EH (cell line): ENCODE measurements at regions not wholly inside any gene's neighbourhood (a gene's known extent, or its start where the extent isn't known, plus 50 kb on each side); places are given as distances from the start of the nearest gene placed in this dataset.
A peak's percentile ranks its signal among the peaks of the same experiment; 100 is the strongest.

ENCODE experiments used
- DNase-seq: peaks from one replicate; pipeline ENCODE4 v3.0.0-alpha.2; 2015; ENCODE audit warnings: low read depth

DNA sequence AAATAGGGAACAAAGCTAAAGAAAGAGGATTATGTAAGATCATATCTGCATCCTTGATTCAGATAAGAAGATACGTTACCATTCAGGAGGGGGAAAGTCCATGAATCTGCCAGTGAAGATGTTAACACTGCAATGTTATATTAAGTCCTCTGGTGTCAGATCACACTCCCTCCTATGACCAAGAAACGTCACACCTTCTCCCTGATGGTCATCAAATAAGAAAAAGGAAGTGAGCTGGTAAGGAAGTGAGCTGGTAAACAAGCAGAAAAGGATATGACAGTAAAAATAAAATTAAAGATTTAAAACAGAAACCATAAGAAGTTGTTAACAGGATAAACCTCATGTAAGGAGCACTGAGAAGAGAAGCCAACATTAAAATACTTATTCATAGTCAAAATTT is 340.2 kb downstream of the SEC23A start:
- DNase-seq: no peak

DNA sequence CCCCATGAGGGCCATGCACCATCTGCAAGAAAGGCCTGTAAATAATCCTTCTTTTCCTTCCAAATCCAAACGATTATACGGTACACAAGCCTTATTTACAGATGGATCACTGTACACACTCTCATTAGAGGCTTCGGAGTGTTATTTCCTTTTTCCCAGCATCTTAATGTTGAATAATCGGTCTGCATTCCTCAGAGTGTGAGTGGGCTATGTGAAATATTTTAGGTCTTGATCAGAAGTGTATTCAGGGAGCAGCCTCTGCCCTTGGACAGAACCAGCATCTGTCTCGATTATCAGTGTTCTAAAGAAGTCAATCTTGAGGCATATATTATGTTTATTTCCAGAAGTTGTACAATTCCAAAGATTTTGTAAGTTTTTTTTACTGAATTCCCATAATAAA is 340.6 kb downstream of the SEC23A start:
- DNase-seq: peak; percentile 25

DNA sequence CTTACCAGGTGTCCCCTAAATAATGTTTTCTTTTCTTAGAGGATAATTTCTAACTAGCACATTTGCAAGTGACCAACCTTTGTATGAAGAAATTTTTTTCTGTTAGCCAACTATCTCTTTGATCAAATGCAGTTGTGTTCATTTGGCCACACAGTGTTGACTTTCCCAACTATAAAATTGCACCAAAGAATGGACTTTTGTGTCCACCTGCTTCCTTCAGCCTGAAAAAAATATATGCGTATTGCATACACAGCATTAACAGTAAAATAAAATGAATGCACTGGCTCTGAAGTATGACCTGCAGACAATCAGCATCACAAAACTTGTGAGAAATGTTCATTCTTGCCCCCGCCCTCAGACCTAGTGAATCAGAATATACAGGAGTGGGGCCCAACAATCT is 342.0 kb downstream of the SEC23A start:
- no peak for DNase-seq

DNA sequence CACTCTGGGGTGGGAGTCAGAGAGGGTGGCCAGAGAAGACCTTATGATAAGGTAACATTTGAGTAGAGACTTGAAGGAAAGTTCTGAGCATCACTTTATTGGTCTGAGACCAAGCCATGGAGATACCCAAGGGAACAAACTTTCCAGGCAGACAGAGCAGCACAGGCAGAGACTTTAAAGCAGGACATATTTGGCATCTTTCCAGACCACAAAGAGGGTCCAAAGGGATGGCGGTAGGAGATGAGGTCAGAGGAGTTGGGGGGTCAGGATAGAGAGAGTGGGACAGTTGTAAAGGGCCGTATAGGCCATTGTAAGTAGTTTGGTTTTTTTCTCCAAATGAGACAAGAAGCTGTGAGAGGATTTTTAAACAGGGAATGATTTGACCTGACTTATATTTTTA is 344.4 kb downstream of the SEC23A start:
- no peak for DNase-seq

DNA sequence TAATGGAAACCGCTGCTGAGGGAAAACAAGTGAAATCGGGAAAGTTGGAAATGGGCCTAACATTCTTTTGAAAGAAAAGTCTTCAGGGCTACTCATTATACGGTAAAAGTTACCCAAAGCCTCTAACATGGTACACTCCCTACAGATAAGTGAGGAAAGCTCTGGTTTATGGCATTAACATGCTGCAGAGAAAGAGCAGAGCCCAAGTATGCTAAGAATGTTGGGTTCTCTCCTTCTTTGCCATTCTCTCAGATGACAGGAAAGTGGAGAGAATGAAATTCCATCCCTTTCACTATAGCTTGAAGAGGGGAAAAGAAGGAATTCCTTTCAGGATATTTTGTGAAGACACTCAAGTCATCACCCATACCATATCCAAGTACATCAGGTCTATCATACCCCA is 348.0 kb downstream of the SEC23A start:
- peak; percentile 28 for DNase-seq

DNA sequence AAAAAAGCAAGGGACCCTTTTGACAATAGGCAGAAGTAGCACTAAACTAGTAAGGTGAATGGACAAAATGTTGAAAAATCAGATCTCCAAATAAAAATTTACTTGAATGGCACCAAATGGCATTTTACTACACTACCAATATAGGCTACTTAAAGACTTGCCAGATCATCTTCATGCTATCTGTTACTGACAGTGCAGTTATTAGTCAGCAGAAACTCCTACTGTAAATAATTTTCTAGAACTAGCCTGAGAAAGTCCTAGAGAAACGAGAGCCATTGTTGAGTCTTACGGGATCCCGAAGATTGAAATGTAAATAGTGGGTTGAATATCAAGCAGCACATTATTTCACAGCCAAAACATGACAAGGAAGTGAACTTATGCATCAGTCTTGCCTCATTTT is 350.3 kb downstream of the SEC23A start:
- no peak for DNase-seq

DNA sequence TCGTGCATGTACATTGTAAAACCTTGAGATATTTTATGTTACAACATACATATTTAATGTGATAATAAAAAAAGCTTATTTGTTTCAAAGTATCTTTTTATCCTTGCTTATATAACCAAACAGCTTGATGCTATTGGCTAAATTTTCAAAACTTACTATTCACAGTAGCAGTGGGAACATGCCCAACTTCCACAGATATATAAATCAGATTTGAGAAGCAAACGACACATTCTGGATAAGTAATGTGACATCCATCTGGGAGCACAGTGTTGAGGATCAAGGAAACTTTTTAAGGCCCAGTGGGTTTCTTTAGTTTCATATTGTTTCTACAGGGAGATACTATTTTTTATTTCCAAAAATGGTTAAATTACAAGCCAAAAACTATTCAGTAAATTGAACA is 350.7 kb downstream of the SEC23A start:
- no peak for DNase-seq

DNA sequence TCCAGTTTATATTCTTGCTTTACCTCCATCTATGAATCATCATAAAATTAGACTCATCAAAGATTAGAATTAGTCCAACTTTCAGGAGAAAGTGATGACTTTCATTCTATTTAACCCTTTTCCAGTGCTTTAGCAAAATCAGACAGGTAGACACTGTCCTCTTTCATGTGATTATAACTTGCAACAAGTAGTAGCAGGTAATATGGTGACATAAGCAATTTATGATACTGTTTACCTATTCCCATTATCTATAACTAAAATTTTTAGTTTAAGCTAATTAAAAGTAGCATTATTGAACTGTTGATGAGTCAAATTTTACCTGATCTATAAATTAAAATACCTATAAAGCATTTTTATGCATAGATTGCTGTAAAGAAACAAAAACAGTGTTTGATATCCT is 351.6 kb downstream of the SEC23A start:
- DNase-seq: no peak

DNA sequence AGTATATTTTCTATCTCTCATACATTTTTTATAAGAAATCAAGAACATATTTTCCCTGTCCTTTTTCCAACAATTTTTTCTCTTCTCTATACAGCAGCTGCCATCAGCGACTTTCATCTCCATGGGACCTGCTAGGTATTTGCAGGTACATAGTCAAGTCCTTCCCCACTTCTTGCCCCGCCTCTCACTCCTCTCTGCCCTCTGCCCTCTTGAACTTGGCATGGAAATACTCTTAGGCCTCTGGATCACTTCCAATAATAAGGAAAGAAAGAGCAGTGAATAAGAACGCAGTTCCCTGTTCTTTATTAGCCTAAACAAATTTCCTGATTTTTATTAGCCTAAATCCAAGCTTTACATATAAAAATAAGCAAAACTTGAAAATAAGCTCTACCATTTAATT is 353.1 kb downstream of the SEC23A start:
- no peak for DNase-seq

DNA sequence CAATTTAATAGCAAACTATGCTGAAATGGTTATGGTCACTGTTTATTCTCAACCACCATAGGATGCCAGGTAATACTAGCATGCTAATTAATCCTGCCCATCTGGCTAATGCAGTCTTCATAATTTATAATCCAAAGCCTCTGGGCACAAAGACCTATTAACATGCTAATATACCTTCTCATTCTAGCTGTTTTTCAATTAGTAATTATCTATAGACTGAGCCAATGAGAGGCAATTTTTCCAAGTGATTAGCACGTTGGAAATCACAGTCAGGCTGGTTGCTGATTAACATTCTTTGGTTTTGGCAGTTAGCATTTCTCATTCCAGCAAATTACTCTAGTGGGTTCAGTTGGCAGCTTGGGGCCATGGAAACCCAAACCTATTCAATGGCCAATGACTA is 357.2 kb downstream of the SEC23A start:
- no peak for DNase-seq

DNA sequence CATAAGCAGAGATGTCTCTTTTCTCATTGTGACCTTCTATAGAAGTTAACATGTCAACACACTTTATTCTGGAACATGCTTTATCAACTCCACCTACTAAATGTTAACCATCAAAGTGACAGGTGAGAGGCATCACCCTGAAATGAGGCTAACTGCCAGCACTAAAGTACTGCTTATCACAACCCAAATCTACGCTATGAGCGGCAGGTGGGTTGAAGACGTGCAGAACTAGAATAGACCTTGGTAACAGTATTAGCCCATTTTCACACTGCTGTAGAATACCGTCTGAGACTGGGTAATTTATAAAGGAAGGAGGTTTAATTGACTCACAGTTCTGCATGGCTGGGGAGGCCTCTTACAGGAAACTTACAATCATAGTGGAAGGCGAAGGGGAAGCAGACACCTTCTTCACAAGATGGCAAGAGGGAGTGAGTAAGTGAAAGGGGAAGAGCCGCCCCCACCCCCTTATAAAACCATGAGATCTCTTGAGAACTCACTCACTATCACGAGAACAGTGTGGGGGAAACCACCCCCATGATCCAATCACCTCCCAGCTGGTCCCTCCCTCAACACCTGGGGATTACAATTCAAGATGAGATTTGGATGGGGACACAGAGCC is 359.0 kb downstream of the SEC23A start:
- DNase-seq: no peak

DNA sequence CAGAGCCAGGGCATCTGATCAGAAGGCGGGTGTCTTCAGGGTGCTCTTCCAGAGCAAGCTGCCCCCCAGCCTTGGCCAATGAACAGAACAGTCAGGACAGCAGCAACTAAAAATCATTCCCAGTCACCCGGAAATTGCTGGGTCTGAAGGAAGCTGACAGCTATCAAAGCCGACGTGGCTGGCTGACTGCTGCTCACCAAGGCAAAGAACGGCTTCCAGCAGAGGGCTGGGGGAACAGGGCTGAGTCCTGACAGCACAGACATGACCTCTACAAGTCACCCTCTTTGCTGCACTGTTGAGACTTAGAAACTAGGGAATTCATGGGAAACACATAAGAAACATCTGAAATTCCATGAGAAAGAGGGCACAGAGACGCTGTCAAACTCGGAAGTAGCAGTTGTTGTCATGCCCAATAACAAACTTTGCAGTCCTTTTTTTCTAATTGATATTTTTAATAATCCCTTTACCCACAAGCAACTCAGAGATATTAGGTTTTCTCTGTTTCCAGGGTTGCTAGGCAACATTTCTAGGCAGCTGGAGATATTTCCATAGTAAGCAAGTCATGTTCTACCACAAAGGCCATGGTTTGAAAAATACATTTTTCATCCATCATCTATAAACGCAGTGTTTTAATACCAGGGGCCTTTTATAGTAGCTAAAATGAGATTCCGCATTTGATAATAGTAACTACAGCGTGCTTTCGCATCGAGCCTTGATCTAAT is 365.2 kb downstream of the SEC23A start:
- no peak for DNase-seq

DNA sequence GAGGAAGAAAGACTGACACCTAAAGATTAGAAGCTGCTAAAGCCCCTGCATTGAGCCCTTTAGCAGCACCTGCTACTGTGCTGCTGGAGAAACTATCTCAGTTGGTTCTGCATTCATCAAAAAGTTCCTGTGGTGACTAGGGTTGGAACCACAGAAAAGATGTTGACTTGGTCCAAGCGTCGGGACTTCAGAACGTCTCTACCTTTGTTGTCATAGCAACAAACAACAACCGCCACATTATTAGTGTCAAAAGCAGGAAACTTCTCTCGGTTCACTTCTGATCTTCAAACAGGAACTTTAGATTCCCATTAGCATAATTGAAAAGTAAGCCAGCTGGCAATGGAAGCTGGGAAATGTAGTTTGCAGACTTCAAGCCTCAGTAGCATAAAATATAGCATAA is 368.0 kb downstream of the SEC23A start:
- DNase-seq: no peak

DNA sequence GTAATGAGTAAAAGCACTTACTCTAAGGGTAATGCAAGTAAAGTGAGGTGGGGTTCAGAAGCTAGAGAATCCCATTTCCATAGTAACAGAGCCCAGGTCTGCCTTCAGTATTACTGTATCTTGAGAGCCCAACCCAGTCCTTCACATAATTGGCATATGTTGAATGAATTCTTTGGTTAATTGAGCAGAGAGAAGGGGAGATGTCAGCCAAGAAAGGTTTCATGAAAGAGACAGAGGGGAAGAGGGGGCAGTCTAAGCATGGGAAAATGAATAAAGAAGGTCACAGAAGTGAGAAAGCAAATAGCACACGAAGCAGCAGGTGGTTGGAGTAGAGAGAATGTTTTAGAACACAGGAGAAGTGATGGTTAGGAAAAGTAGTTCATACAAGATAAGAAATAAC is 371.1 kb downstream of the SEC23A start:
- DNase-seq: no peak

DNA sequence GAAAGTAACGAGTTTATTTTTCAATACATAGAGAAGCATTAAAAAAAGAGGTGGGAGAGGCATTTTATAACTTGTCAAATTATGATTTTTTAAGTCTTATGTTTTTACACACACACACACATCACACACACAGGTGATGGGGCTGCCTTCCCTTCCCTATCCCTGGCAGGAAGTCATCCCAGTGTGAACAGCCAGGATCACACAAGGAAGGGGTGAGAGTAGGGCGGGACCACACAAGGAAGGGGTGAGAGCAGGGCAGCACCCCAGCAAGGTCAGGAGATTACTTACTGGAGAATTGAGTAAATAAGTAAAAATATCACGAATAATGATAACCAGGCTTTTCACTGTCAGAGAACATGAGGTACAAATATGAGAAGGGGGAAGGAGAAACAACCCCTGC is 372.6 kb downstream of the SEC23A start:
- DNase-seq: no peak

DNA sequence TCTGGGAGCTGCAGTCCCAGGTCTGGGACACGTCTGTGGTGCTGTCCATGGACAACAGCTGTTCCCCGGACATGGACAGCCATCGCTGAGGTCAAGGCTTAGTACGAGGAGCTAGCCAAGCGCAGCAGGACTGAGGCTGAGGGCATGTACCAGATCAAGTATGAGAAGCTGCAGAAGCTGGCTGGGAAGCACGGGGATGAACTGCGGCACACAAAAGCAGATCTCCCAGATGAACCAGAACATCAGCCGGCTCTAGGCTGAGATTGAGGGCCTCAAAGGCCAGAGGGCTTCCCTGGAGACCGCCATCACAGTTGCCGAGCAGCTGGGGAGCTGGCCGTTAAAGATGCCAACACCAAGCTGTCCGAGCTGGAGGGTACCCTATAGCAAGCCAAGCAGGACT is 375.3 kb downstream of the SEC23A start:
- no peak for DNase-seq

DNA sequence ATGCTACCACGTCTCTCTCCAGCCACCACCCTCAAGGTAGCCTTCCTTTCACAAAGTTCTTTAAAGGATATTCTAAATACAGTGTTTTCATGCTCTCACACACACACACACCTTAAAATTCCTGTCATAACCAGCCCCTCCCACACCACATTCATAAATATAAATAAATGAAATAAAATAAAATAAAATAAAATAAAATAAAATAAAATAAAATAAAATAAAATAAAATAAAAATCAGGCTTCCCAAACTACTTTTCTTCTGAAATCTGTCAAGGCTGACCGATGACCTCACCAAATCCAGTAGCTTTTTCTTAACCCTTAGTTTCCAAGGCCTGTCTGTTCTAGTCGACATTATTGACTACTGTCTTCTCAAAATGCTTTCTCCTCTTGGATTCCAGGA is 378.4 kb downstream of the SEC23A start:
- DNase-seq: no peak

DNA sequence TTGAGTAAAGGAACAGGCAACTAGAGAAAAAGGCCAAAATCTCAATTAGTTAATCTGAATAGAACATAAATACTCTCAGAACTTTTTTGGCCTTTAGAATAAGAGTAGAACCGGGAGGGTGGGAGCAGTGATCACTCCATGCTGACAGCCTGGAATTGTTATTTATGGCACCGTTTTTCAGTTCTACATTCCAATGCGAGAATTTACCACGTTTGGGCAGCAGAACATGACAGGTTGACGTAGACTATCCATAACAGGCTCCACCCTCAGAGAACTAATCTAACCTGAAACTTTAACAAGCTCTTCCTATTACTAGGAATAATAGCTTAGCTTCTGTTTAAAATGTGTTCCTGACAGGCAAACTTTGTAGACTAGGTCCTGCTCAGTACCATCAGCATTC is 379.1 kb downstream of the SEC23A start:
- DNase-seq: peak; percentile 2

DNA sequence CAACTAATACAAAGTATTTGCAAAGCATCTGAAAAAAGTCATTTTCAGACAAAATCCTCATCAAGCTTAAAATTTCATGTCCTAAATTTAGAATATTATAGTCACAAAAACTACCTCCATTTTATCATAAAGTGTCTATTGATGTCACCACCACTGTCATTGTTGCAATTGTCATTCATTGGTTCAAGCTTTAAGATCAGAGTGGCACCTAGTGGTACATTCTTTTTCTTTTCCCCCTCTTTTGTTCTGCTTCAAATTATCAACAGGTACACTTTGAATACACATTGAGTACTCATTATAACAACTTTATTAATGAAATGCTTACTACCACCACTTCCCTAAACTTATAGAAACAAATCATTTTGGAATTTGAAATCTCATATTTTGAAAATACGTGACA is 379.8 kb downstream of the SEC23A start:
- no peak for DNase-seq

DNA sequence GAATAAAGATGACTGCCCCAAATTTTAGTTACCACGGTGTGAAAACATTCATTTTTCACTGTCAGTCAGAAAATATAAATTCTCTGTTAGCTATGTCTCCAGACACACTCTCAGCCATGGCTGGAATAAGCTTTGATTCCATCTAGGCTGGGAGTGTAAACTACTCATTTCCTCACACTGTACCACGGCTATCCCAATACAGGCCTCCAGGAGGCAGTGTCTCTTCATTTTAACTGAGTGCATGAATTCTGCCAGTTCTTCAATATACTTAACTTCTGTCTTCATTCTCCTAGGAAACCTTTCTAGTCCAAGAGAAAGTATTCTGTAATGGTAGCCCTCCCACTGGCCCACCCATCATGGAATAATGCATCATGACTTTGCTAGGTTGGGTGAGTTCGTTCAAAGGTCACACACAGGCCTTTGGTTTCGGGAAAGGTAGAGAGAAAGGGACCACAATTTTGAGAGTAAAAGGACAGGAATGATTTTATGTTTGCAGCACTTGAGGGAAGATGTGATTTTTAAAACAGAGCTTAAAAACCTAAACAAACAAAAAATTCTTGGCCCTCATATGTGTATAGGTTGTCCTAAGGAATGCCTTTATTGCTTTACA is 381.1 kb downstream of the SEC23A start:
- peak; percentile 58 for DNase-seq

DNA sequence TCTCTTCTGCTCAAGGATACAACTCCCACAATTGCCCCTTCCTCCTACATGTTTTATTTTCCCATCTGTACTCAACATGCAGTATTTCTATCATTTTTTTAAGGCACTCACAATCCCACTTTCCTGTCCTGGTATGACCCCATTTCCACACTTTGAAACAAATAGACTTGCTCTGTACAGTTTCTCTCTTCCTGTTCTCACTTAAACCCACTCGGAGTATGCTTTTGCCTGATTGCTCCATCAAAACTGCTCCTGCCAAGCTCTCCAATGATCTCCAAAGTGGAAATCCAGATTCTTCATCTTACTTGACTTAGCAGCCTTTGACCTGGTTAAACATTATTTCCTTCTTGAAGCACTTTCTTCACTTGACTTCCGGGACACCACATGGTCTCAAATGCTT is 384.5 kb downstream of the SEC23A start:
- no peak for DNase-seq

DNA sequence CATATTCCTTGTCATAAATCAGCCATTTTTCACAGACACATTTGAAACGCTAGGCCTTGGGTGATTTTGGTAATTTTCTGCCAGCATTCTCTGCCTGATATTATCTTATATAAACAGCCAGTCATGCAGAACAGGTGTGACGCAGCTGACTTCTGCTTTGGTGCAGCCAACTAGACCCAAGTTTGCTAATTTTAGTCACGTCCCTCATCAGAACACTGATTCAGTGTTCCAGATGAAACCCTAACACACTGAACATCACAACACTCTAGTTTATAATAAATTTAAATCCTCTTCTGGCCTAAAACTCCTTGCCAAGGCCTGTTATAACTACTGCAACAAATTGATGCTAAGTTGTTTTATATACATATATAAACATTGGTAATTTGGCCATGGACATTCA is 386.1 kb downstream of the SEC23A start:
- peak; percentile 10 for DNase-seq

DNA sequence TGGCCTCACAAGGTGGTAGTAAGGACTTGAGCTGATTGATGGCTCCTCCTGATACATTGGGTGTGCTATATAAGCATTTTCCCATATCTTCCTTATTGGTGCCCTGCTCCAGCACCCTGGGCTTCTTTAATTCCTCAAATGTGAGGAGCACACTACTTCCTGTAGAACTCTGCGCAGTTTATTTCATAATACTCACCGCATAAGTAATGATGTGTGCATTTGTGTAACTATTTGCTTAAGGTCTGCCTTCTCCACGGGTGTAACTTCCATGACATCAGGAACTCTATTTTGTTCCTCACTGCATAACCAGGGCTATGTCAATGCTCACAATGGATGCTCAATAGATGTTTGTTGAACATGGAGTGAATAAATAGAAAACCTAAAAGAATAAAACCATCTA is 392.2 kb downstream of the SEC23A start:
- no peak for DNase-seq

DNA sequence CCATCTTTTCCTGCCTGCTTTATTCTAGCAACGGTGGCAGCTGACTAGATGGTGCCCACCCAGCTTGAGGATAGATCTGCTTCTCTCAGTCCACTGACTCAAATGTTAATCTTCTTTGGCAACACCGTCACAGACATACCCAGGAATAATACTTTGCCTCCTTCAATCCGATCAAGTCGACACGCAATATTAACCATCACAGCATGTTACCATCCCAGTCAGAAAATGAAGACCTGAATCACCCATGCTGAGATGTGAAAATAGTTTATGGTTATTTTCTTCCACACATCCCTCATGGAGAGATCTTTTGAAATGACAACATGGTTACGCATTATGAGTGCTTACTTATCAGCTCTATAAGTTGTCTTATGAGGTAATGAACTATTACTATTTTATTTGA is 392.8 kb downstream of the SEC23A start:
- DNase-seq: no peak
